K562 (cell line): ENCODE measurements at regions not wholly inside any gene's neighbourhood (a gene's known extent, or its start where the extent isn't known, plus 50 kb on each side); places are given as distances from the start of the nearest gene placed in this dataset.

Source experiments
- CTCF ChIP-seq, 3 experiments: IDR thresholded peaks in 2 of 3; conservative IDR thresholded peaks in 1 of 3; 2 replicates each; pipeline ENCODE4 v1.5.1; 2011 to 2012; ENCODE audit warnings: low read length in 3 of 3, mild to moderate bottlenecking in 3 of 3, control low read depth in 2 of 3, improper control_type of control experiment in 1 of 3, inconsistent platforms in 1 of 3, low read depth in 1 of 3, mixed read lengths in 1 of 3, moderate library complexity in 1 of 3; ENCODE audit not compliant: insufficient read depth in 2 of 3
- HDAC6 ChIP-seq: IDR thresholded peaks from 2 replicates; pipeline ENCODE4 v1.6.1; 2012; ENCODE audit warnings: low read depth, mild to moderate bottlenecking, control low read depth, inconsistent platforms, low read length, moderate library complexity
- MTA1 ChIP-seq: fragments of 450-650 bp; IDR thresholded peaks from 2 replicates; pipeline ENCODE4 v1.6.1; 2017; ENCODE audit warnings: borderline replicate concordance
- OTX1 ChIP-seq: fragments of 450-650 bp; formaldehyde crosslinking; IDR thresholded peaks from 2 replicates; pipeline ENCODE4 v1.4.0; 2022; ENCODE audit warnings: mild to moderate bottlenecking
- POLR2A ChIP-seq: fragments of 450-650 bp; conservative IDR thresholded peaks from 2 replicates; pipeline ENCODE4 v1.6.1; 2016
- RBBP5 ChIP-seq: fragments of 200-600 bp; sonication (generic); IDR thresholded peaks from 2 replicates; pipeline ENCODE4 v1.6.1; 2012; ENCODE audit warnings: borderline replicate concordance, mild to moderate bottlenecking, low read length, control low read depth, inconsistent platforms; ENCODE audit not compliant: insufficient read depth, poor library complexity, severe bottlenecking
- RFX1 ChIP-seq: fragments of 450-650 bp; IDR thresholded peaks from 2 replicates; pipeline ENCODE4 v1.6.1; 2016; ENCODE audit warnings: mild to moderate bottlenecking, moderate library complexity
- USF2 ChIP-seq: sonication (generic); formaldehyde crosslinking; IDR thresholded peaks from 2 replicates; pipeline ENCODE4 v1.5.0; 2020; ENCODE audit warnings: missing genetic modification reagents
- YY1 ChIP-seq, 3 experiments: IDR thresholded peaks; 2 replicates each; pipeline ENCODE4 v1.6.1; 2011; ENCODE audit warnings: low read length in 2 of 3, mild to moderate bottlenecking in 2 of 3, moderate library complexity in 2 of 3, borderline replicate concordance in 1 of 3, control low read depth in 1 of 3, low read depth in 1 of 3; ENCODE audit not compliant: insufficient read depth in 3 of 3, insufficient replicate concordance in 2 of 3, control insufficient read depth in 1 of 3, insufficient read length in 1 of 3; ENCODE audit errors: extremely low read depth in 1 of 3

- no peak for TF ChIP-seq CTCF (IDR thresholded peaks at IDR 0.05 in 2 of 3, conservative IDR thresholded peaks at IDR 0.05 in 1 of 3; ENCODE audit: insufficient read depth in 2 of 3, low read depth in 1 of 3, low read length in 3 of 3)
- TF ChIP-seq OTX1 (CRISPR knock-in tag), result no peak
- no peak for TF ChIP-seq RBBP5
- peak in 2 of 3 experiments; percentile 59 to 80 for TF ChIP-seq YY1 (IDR thresholded peaks at IDR 0.05; ENCODE audit: borderline replicate concordance in 1 of 3, control insufficient read depth in 1 of 3, extremely low read depth in 1 of 3, insufficient read depth in 3 of 3, insufficient read length in 1 of 3, insufficient replicate concordance in 2 of 3, low read depth in 1 of 3, low read length in 2 of 3)
- TF ChIP-seq RFX1, result no peak
- TF ChIP-seq HDAC6, result no peak
- no peak for TF ChIP-seq POLR2A
- TF ChIP-seq MTA1, result no peak
- TF ChIP-seq USF2 (CRISPR knock-in tag), result peak; percentile 83
These were observed 122.8 kb downstream of the SYF2 start for GRCh38 chr1:25109531-25109951.
